GM12873 (cell line): ENCODE measurements at regions not wholly inside any gene's neighbourhood (a gene's known extent, or its start where the extent isn't known, plus 50 kb on each side); places are given as distances from the start of the nearest gene placed in this dataset.

Experiments
- TF ChIP-seq, protein P1 (sequence below): IDR thresholded peaks from 2 replicates; pipeline ENCODE4 v1.5.1; 2012; ENCODE audit warnings: low read depth, mild to moderate bottlenecking, moderate library complexity, low read length, control low read depth; ENCODE audit not compliant: insufficient read depth; ENCODE audit errors: missing control alignments

DNA sequence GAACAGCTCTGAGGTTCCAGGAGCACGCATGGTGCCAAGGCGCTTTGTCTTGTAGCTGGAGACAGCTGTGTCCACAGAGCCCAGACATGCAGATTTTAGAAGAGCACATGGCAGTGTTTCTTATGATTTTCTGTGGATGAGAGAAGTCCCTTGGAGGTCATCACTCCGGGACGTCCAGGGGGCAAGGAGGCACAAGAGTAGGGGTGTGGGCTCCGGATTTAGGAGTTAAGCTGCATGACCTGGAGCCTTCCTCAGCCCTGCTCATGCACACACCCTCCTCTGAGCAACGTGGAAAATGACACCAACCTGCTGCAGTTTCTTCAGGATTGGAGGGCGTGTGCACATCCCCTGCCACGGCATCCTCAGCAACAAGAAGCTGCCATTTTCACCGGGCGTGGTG is 1286.7 kb downstream of the TBC1D22A start:
- TF ChIP-seq, protein P1, sequence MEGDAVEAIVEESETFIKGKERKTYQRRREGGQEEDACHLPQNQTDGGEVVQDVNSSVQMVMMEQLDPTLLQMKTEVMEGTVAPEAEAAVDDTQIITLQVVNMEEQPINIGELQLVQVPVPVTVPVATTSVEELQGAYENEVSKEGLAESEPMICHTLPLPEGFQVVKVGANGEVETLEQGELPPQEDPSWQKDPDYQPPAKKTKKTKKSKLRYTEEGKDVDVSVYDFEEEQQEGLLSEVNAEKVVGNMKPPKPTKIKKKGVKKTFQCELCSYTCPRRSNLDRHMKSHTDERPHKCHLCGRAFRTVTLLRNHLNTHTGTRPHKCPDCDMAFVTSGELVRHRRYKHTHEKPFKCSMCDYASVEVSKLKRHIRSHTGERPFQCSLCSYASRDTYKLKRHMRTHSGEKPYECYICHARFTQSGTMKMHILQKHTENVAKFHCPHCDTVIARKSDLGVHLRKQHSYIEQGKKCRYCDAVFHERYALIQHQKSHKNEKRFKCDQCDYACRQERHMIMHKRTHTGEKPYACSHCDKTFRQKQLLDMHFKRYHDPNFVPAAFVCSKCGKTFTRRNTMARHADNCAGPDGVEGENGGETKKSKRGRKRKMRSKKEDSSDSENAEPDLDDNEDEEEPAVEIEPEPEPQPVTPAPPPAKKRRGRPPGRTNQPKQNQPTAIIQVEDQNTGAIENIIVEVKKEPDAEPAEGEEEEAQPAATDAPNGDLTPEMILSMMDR, result no peak

- TF ChIP-seq, protein P1, result no peak
Measured at GRCh38 chr22:48047722-48048500, 1285.5 kb downstream of the TBC1D22A start.

DNA sequence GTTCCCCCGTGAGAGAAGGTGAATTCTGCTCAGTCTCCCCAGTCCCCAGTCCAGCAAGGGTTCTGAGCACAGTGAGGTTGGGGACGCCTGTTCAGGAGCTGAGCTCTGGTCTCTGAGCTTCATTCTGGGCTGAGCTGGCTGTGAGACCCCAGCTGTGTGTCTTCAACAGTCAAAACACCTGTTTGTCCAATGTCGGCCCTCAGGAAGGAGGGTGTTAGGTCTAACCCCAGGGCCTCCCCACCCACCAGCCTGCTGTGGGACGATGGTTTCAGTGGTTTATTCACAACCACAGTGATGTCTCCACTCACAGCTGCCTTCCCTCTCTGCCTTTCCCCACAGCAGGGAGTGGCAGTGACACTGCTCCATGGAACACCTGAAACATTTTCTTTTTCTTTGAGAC is 1282.9 kb downstream of the TBC1D22A start:
- TF ChIP-seq, protein P1, result no peak

- TF ChIP-seq, protein P1, result no peak
Measured at GRCh38 chr22:48044487-48045060, 1282.1 kb downstream of the TBC1D22A start.

GRCh38 chr22:48043581-48043980 is 1281.1 kb downstream of the TBC1D22A start:
- TF ChIP-seq, protein P1, result no peak

GRCh38 chr22:48042621-48043395 is 1280.4 kb downstream of the TBC1D22A start:
- TF ChIP-seq, protein P1, result no peak

GRCh38 chr22:48039326-48039725 is 1276.9 kb downstream of the TBC1D22A start:
- TF ChIP-seq, protein P1, result no peak
